Thyroid gland (tissue), 4 donors: ENCODE measurements at regions not wholly inside any gene's neighbourhood (a gene's known extent, or its start where the extent isn't known, plus 50 kb on each side); places are given as distances from the start of the nearest gene placed in this dataset.

Source experiments
- POLR2A ChIP-seq, 2 donors: fragments of 450-650 bp; IDR thresholded peaks; one replicate each; pipeline ENCODE4 v1.6.1; 2017; ENCODE audit warnings: antibody characterized with exemption in 2 of 2, mild to moderate bottlenecking in 2 of 2, moderate library complexity in 1 of 2
- TF ChIP-seq, protein P1 (sequence below), 6 experiments: fragments of 200-600 bp in 3 of 6; fragments of 450-650 bp in 3 of 6; sonication (generic) in 3 of 6; IDR thresholded peaks; one replicate each; pipeline ENCODE4 v1.5.1; 2016 to 2019; ENCODE audit warnings: antibody characterized with exemption in 6 of 6, mild to moderate bottlenecking in 2 of 6, inconsistent platforms in 1 of 6, moderate library complexity in 1 of 6

DNA sequence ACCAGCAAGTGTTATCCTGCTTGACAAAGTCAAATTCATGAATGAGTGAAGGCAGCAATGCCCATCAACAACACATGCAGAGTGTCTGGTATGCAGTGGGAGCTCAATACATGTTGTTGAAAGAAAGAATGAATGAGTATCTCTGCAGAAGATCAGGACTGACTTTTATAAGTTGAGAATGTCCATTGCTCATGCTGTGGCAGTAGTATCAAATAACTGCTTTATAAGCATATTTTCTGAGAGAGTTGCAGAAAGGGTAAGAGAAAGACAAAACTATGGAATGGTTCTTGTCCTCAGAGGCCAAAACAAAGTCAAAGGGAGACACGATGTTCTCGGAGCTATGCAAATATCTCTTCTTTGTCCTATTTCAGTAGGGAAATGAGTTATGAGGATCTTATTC is 288.7 kb downstream of the LMX1A start:
- TF ChIP-seq, protein P1, sequence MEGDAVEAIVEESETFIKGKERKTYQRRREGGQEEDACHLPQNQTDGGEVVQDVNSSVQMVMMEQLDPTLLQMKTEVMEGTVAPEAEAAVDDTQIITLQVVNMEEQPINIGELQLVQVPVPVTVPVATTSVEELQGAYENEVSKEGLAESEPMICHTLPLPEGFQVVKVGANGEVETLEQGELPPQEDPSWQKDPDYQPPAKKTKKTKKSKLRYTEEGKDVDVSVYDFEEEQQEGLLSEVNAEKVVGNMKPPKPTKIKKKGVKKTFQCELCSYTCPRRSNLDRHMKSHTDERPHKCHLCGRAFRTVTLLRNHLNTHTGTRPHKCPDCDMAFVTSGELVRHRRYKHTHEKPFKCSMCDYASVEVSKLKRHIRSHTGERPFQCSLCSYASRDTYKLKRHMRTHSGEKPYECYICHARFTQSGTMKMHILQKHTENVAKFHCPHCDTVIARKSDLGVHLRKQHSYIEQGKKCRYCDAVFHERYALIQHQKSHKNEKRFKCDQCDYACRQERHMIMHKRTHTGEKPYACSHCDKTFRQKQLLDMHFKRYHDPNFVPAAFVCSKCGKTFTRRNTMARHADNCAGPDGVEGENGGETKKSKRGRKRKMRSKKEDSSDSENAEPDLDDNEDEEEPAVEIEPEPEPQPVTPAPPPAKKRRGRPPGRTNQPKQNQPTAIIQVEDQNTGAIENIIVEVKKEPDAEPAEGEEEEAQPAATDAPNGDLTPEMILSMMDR (IDR thresholded peaks at IDR 0.05): no peak
- TF ChIP-seq POLR2A (IDR thresholded peaks at IDR 0.05): no peak
